ENCODE measurements at regions not wholly inside any gene's neighbourhood (a gene's known extent, or its start where the extent isn't known, plus 50 kb on each side); places are given as distances from the start of the nearest gene placed in this dataset.

DNA sequence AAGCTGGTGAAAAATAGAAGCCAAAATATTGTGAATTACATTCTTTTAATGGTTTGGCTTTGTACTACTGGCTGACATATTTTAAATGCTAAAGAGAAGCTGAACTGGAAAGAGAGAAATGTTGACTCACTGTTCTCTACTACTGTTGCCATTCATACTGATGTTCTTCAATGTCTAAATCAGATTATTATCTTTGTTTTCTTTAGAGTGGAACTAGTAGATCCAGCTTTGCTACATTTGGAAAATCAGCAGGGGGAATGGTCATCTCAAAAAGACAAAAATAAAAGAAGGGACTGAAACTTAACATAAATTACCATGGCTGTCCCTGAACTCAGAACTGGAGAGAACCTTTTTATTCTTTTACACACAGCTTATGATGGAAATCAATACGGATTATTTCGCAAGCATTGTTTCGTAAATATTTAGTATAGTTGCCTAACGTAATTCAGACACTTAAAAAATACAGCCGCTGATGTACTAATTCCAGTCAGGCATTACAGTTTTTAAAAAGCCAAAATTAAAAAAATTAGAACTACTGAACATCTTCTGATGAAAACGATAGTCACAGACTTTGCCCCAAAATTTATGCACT is 76.3 kb upstream of the OTX2 start:
- no peaks in the 10 kb centered on the region for H3K4me1 ChIP-seq (ENCODE audit: insufficient read depth, low read length)
- no peaks in the 10 kb centered on the region for H3K36me3 ChIP-seq (ENCODE audit: insufficient read depth, low read length)
- no peak for DNase-seq
- H4K20me1 ChIP-seq (ENCODE audit: insufficient read depth, low read length), result no peaks in the 10 kb centered on the region
- H3K27me3 ChIP-seq (ENCODE audit: insufficient read depth, low read length, poor library complexity), result peaks cover 22% of the 10 kb centered on the region
- no peak overlapping the region for H3K4me2 ChIP-seq (ENCODE audit: insufficient read depth, low read length)
- H2AFZ ChIP-seq (ENCODE audit: low read depth, low read length), result no peak overlapping the region
- ATAC-seq (ENCODE audit: insufficient read depth, low read depth), result no peak
- H3K9ac ChIP-seq (ENCODE audit: low read depth, low read length), result no peak overlapping the region
- TF ChIP-seq EZH2 (IDR thresholded peaks at IDR 0.05; ENCODE audit: borderline replicate concordance, low read depth, low read length, severe bottlenecking), result no peak
- TF ChIP-seq, protein P1, sequence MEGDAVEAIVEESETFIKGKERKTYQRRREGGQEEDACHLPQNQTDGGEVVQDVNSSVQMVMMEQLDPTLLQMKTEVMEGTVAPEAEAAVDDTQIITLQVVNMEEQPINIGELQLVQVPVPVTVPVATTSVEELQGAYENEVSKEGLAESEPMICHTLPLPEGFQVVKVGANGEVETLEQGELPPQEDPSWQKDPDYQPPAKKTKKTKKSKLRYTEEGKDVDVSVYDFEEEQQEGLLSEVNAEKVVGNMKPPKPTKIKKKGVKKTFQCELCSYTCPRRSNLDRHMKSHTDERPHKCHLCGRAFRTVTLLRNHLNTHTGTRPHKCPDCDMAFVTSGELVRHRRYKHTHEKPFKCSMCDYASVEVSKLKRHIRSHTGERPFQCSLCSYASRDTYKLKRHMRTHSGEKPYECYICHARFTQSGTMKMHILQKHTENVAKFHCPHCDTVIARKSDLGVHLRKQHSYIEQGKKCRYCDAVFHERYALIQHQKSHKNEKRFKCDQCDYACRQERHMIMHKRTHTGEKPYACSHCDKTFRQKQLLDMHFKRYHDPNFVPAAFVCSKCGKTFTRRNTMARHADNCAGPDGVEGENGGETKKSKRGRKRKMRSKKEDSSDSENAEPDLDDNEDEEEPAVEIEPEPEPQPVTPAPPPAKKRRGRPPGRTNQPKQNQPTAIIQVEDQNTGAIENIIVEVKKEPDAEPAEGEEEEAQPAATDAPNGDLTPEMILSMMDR (IDR thresholded peaks at IDR 0.05; ENCODE audit: borderline replicate concordance, extremely low read depth, low read length, poor library complexity, severe bottlenecking), result no peak
- H3K9me3 ChIP-seq (ENCODE audit: insufficient read depth, low read length, severe bottlenecking), result no peaks in the 10 kb centered on the region
- no peak overlapping the region for H3K27ac ChIP-seq (ENCODE audit: low read length)
- H3K4me3 ChIP-seq (ENCODE audit: low read depth in 1 of 2, low read length in 2 of 2), result no peak overlapping the region
- H3K79me2 ChIP-seq (ENCODE audit: insufficient read depth, low read length), result no peaks in the 10 kb centered on the region

DNA sequence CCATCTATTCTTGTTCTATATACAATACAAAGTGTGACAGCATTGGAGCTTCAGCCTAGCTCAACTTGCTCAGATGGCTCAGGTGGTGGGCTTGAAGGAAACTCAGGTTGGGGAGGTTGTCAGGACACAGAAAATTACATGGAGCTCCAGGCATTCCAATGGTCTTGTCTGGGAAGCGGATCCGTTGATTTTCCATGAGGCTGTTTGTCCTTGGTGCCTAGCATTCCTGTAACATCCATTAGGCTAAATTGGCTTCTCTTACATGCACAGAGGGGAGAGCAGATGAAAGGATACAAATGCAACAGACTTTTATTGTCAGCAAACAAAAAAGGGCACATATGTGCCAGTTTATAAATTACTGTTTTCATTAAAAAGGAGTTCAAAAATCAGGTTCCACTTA is 75.5 kb upstream of the OTX2 start:
- H3K36me3 ChIP-seq (ENCODE audit: insufficient read depth, low read length), result no peaks in the 10 kb centered on the region
- no peak overlapping the region for H3K4me2 ChIP-seq (ENCODE audit: insufficient read depth, low read length)
- H3K9me3 ChIP-seq (ENCODE audit: insufficient read depth, low read length, severe bottlenecking), result no peaks in the 10 kb centered on the region
- H3K79me2 ChIP-seq (ENCODE audit: insufficient read depth, low read length), result no peaks in the 10 kb centered on the region
- H3K9ac ChIP-seq (ENCODE audit: low read depth, low read length), result no peak overlapping the region
- ATAC-seq (ENCODE audit: insufficient read depth, low read depth) (no peak), DNase-seq (no peak)
- TF ChIP-seq, protein P1 (IDR thresholded peaks at IDR 0.05; ENCODE audit: borderline replicate concordance, extremely low read depth, low read length, poor library complexity, severe bottlenecking), result no peak
- TF ChIP-seq EZH2 (IDR thresholded peaks at IDR 0.05; ENCODE audit: borderline replicate concordance, low read depth, low read length, severe bottlenecking), result no peak
- no peak overlapping the region for H3K4me3 ChIP-seq (ENCODE audit: low read depth in 1 of 2, low read length in 2 of 2)
- H4K20me1 ChIP-seq (ENCODE audit: insufficient read depth, low read length), result no peaks in the 10 kb centered on the region
- H3K27me3 ChIP-seq (ENCODE audit: insufficient read depth, low read length, poor library complexity), result peaks cover 18% of the 10 kb centered on the region
- H3K4me1 ChIP-seq (ENCODE audit: insufficient read depth, low read length), result no peaks in the 10 kb centered on the region
- no peak overlapping the region for H2AFZ ChIP-seq (ENCODE audit: low read depth, low read length)
- H3K27ac ChIP-seq (ENCODE audit: low read length), result no peak overlapping the region

DNA sequence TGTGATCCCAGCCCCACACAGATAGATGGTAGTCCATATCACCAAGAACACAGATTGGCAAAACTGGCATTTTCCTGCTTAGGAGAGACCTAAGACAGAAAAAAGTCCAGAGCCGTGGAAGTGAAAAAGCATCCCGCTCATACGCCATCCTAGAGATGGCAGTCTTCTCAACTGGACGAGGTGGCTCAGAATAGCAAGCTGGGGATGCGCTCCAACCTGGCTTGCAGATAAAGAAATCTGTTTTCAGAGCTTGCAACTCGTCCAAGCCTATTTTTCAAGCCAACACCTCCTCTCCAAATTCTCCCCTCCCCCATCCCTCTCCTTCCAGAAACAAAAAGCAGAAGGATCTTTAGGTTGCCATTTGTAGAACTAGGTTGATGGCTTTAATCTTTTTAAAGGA is 74.3 kb upstream of the OTX2 start:
- Histone ChIP-seq H3K27ac (ENCODE audit: low read length) (no peak overlapping the region), H3K27me3 (ENCODE audit: insufficient read depth, low read length, poor library complexity) (peaks cover 17% of the 10 kb centered on the region), H3K9me3 (ENCODE audit: insufficient read depth, low read length, severe bottlenecking) (no peaks in the 10 kb centered on the region), H3K4me1 (ENCODE audit: insufficient read depth, low read length) (no peaks in the 10 kb centered on the region), H2AFZ (ENCODE audit: low read depth, low read length) (no peak overlapping the region), H3K4me3 (ENCODE audit: low read depth in 1 of 2, low read length in 2 of 2) (no peak overlapping the region), H3K9ac (ENCODE audit: low read depth, low read length) (no peak overlapping the region), H3K4me2 (ENCODE audit: insufficient read depth, low read length) (no peak overlapping the region), H3K36me3 (ENCODE audit: insufficient read depth, low read length) (no peaks in the 10 kb centered on the region), H3K79me2 (ENCODE audit: insufficient read depth, low read length) (no peaks in the 10 kb centered on the region), H4K20me1 (ENCODE audit: insufficient read depth, low read length) (no peaks in the 10 kb centered on the region)
- TF ChIP-seq, protein P1 (IDR thresholded peaks at IDR 0.05; ENCODE audit: borderline replicate concordance, extremely low read depth, low read length, poor library complexity, severe bottlenecking), result no peak
- TF ChIP-seq EZH2 (IDR thresholded peaks at IDR 0.05; ENCODE audit: borderline replicate concordance, low read depth, low read length, severe bottlenecking), result no peak
- ATAC-seq (ENCODE audit: insufficient read depth, low read depth) (no peak), DNase-seq (no peak)

All from DND-41 (cell line).